ENCODE measurements at regions not wholly inside any gene's neighbourhood (a gene's known extent, or its start where the extent isn't known, plus 50 kb on each side); places are given as distances from the start of the nearest gene placed in this dataset.

DNA sequence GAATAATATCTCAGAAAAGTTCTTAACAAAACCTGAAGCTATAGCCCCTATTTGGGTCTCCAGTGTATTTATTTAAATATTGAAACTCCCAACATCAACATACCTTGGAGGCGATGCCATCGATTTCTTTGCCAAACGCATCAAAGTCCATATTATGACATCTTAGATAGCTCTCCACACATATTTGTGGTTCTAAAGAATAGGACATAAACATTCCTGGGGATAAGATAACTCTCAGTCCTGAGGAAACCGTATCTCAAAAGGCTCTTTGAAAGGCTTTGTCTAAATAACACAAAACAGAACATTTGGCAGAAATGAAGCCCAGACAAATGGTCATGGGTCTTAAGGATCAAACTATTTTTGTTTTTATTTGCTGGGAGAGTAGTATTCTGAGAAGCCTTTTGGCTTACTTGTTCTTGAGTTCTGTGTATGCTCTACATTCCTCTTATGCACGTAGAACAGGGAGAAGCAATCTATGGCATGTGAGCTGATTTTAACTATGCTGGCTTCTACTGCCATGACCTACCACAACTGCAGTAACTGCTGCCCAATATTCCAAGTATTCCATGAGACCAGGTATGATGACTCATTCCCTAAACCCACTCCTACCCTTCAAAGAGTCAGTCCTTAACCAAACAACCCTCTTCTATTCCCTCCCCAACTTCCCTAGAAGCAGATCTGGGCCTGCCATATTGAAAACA lies 279.0 kb upstream of the ZFHX3 start:
- no peak for DNase-seq

DNA sequence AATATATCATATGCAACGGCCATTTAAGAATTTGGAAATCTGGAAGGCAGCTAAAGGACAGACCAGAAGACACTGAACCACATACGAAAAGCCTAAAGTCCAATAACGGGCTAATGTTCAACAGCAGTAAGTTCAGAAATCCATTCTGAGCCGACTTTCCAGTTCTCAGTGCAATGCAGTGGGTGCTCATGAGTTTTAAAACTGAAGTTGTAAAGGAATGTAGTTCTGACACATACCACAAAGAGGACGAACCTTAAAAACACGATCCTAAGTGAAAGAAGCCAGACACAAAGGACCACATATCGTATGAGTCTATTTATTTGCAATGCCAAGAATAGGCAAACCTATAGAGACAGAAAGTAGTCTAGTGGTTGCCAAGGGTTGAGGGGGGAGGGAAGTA lies 278.3 kb upstream of the ZFHX3 start:
- DNase-seq, result no peak

DNA sequence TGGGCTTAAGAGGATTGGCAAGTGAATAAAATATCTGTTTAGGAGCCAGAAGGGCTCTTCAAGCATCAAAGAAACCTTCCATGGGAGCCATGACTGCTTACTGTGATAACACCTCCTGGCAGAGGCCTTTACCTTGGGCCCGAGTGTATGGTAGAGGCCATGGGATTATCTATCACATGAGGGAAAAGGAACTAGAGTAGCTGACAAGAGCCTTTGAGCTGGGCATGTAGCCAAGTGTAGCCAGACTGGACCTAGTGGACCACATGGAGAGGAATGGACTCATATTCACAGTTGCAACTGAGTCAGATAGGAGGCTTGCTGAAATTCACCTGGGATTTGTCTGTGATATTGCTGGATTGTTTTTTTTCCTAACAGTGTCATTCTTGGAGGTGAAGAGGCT lies 276.0 kb upstream of the ZFHX3 start:
- no peak for DNase-seq

DNA sequence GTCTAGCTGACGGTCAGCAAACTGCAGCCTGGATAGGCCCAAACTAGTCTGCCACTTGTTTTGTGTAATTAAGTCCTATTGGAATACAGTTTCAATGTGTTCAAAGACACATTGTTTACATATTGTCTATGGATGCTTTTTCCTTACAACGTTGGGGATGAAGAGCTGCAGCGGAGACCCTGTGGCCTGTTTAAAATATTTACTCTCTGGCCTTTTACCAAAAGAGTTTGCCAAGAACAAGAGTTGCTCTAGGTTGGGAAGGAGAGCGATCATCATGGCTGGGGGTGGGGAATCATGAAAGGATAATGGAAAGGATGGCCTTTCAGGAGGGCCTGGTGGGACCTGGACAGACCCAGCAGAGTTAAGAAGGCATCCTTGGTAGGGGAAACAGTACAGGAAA lies 274.9 kb upstream of the ZFHX3 start:
- DNase-seq, result no peak

DNA sequence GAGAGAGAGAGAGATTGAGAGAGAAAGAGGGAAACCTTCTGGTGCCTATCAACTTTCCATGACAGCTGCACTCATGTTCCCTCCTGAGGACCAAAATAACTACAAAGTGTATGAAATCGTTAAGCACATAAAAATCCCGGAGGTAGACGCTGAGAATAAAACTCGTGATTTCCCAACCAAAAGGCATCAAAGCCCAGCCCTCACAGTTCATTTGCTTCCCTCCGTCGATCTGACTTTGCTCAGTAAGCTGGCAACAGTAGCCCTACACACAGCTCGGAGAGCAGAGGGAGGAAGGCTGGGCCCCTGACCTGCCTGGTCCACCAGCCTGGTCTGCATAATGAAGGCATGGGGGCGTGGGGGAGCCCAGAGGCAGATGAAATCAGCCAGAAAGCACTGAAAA lies 273.9 kb upstream of the ZFHX3 start:
- no peak for DNase-seq

DNA sequence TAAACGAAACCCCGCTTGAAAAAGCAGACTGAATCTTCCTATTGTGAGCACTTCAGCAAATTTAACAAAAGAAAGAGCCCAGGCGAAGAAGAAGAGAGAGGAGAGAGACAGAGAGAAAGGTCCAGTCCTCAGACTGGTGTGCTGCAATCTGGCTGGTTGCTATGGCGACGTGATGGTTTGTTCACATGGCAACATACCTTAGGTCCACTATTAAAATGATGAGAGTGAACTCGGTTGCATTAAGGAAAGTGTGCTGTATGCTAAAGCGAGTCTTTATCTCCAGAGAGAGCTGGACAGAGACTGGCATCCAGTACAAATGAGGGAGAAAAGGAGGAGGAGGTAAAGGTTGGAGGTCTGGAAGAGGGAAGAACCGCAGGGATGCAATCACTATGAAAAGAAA lies 271.8 kb upstream of the ZFHX3 start:
- DNase-seq, result peak; percentile 35

DNA sequence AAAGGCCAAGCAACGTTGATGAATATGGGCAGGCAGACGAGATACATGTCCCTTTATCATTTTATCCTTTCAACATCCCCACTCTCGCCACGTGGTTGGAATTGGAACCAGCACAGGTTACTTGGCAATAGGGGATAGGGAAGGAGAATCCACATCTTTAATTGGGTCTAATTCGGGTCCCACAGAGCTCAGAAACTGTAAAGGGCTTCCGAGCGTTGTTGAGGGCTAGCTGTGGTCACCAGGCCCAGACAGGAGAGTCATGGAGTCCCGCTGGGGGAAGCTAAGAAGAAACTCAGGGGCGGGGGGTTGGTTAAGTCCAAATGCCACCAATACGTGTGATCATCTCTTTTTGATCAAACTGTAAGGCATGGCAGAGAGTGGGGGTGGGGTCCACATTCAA lies 271.3 kb upstream of the ZFHX3 start:
- DNase-seq, result no peak

DNA sequence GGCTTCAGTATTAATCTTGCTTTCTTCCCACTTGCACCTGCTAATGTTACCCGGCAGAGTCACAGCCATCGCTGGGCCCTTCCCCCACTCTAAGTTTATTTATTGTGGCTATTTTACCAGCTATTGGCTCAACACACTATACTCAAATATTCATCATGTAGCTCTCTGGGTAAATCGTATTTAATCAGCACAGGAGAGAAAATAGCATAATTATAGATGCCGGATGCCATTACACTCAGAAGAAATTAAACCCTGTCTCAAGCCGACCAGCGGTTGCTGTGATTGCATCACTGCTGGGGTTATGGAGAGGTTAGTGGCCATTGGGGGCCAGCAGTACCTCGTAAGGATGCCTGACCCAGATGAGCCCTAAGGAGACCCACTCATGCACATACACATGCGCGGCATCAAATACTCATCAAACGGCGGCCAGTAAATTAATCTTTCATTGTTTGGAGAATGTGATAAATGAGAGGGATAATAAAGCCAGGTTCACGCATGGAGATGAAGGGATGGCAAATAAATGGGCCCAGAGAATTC lies 269.5 kb upstream of the ZFHX3 start:
- DNase-seq, result no peak

DNA sequence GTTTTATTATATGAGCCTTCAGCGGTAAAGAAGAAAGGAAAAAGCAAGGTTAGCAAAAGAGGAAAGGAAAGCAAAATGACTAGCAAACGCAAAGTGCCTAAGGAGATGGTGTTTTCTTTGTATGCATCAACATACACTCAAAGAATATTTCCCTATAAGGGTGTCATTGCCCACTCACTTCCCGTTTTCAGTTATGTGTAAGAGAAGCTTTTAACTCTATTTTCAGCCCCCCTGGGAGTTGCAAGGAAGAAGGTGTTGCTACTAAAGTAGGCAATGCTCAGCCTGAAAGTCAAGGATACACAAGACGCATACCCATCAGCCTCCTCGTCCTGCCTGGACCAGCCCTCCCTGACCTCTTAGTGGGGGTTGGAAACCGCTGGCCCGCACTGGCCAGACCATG lies 267.7 kb upstream of the ZFHX3 start:
- no peak for DNase-seq

DNA sequence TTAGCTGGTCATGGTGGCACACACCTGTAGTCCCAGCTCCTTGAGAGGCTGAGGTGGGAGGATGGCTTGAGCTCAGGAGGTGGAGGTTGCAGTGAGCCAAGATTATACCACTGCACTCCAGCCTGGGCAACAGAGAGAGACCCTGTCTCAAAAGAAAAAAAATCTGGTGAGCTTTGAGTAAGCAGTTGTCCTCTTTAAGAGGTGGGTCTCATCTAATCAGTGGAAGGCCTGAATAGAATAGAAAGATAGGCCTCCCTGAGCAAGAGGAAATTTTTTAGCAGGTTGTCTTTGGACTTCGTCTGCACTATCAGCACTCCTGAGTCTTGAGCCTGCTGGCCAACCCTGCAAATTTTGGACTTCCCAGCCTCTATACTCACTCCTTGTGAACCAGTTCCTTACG lies 266.0 kb upstream of the ZFHX3 start:
- DNase-seq, result no peak

DNA sequence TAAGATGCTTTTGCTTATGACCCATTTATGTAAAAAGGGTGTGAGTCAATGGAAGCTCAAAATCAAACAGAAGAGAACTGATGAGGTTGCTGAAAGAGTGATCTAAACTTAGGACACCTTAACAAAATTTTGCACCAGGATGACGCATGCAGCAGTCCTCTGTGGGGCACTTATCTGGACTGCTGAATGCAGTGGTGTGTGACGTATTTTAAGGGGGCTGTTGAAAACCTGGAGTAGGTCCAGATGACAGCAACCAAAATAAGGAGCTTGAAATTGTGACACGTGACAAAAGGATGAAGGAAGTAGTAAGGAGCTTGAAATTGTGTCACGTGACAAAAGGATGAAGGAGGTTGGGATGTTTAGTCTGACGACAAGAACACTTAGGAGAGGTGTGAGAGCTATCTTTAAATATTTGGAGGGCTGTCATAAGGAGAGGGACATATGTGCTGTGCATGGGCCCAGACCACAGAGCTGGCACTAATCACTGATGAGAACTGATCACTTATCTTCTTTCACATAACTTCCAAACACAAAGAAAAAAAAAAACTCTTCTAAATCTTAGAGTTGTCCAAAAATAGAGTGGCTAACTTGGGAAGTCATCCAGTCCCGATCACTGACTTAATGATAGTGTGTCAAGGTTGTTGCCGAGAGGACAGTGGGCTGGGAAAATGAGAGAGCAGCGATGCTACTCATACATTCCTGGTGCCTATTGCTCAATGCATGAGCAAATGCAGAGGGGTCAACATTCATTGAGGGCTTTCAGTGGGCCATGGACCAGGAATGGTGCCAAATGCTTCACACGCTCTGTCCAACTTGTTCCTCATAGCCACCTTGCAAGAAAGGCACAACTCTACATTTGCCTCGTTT lies 264.2 kb upstream of the ZFHX3 start:
- no peak for DNase-seq

DNA sequence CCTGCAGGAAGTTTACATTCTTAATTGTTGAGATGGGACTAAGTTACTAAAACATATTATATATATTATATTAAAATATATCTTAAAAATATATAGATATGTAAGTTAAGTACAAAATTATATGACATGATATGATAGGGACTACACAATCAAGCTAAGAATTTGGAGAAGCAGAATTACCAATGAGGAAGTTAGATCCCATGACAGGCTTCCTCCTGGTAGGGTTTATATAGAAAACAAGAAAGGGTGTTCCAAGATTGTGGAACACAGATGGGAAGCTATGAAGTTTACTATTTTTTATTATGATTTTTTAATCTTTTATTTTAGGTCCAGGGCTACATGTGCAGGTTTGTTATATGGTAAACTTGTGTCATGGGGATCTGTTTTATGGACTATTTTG lies 260.8 kb upstream of the ZFHX3 start:
- no peak for DNase-seq

DNA sequence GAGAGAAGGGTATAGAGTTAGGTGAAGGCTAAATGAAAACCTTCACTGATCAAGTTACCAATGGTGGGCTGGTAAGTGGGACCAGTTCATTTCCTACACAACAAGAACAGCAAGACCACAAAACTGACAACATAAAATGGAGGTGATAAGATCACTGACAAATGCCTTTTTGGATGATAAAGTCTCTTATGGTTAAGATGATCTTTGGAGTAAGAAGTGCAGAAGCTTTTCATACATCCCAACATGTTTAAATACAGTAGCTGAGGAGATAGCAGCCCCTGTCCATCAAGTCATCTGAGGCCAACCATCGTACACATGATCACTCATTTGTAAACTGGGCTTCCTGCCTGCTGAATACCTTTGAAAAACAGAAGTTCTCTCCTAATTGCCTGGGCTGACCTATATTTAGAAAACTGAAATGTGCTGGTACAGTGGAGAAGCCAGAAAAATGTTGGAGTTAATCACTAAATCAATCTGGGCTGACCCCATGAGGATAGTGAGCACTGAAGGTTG lies 259.0 kb upstream of the ZFHX3 start:
- no peak for DNase-seq

DNA sequence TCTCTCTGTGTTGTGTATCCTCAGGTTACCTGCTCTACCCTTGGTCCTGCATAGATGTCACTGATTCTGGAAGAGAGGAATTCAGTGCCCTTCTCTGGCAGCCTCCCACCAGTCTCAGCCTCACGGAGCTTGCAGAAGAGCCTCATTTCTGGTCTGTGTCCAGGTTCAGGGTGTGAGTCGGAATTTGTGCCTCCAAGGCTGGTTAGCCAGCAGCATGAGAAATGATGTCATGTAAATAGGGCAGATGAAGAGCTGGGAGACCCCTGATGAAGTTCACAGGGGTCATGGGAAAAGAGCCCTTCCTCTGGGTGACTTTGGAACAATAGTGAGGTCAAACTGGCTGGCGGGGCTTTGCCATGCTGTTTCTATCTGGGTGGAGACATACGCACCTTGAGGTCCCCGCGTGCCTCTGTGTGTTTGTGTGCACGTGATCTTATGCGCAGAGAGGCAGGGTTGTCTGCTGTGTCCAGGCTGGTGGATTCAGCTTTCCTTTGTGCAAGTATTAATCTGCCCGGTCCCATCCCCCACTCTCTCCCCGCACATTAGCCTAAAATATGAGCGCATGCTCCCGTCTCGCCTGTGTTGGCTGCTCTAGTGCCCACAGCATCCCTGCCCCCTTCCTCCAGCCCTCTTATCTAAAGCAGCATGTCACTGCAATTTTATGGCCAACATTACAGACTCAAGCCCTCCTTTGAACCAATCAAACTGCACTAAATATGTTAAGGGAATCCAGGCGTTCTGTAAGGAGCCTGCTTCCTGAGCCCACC lies 256.3 kb upstream of the ZFHX3 start:
- no peak for DNase-seq

DNA sequence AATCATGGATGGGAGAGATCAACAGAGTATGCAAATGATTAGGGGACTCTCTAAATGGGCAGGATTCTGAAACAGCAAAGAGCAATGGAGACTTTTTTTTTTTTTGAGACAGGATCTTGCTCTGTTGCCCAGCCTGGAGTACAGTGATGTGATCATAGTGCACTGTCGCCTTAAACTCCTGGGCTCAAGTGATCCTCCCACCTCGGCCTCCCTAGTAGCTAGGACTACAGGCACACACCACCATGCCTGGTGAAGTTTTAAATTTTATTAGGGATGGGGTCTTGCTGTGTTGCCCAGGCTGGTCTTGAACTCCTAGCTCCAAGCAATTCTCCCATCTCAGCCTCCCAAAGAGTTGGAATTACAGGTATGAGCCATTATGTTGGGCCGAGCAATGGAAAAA lies 255.0 kb upstream of the ZFHX3 start:
- no peak for DNase-seq

DNA sequence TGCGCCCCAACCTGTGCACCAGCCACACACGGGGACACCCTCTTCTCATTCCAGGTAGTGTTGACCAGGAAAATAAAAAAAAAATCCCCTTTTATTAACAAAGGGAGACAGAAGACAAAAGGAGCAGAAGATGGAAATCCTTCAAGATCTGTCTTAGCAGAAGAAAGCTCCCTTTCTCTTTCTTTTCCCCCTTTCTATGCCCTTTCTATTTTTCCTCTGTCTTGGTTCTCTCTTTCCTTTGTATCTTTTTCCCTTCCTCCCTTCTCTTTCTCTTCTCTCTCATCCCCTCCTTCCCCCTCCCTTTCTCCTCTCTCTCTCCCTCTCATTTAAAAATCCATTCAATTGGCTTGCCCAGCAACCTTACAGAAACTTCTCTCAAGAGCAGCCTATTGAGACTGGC lies 254.1 kb upstream of the ZFHX3 start:
- no peak for DNase-seq

DNA sequence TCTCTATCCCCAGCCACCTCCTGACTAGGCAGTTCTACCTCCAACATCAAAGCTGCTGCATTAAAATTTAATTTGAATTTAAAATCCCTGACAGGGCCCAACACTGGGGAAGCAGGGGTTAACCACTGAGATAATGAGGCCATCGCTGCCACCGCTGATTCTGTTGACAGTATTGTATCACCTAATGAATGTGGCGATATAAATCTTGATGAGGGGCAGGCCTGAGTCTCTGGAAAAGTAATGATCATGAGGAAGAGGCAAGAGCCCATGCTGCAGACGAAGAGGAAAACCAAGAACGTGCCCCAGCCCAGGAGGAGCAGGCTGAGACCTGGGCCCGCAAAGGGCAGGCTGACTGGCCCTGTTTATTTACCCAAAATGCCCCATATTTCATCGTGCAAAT lies 251.4 kb upstream of the ZFHX3 start:
- DNase-seq, result no peak

DNA sequence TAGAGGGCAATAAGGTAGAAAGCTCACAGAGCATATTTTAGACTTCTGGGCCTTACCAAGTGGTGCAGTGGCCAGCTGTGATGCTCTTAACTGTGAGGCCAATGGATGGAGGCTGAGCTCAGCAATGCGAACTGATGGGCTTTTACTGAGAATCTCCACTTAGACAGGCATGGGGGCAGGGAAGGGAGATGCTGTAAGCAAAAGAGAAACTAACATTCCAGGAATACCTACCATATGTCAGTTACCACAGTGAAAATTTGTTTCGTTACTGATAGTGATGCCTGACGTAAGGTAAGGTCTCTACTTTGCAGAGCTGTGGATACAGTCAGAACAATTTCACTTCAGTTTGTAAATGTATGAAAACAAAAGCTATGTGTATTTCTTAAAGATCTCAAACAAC lies 250.6 kb upstream of the ZFHX3 start:
- DNase-seq, result no peak

DNA sequence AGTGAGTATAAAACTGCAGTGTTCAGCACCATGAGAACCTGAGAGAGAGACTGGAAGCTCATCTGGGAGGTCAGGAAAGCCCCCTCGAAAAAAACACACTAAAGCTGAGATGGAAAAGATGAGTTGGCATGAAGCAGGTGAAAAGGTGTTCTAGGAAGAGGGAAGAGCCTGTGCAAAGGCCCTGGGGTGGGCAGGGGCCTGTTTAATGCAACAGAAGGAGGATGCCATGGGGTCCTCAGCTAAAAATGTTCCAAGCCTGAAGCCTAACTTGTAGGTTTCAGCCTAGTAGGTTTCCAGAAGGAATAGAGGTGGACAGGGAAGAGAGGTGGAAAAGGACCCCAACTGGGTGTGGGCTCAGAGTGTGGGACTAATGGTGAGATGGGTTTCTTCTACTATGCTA lies 242.3 kb upstream of the ZFHX3 start:
- no peak for DNase-seq

DNA sequence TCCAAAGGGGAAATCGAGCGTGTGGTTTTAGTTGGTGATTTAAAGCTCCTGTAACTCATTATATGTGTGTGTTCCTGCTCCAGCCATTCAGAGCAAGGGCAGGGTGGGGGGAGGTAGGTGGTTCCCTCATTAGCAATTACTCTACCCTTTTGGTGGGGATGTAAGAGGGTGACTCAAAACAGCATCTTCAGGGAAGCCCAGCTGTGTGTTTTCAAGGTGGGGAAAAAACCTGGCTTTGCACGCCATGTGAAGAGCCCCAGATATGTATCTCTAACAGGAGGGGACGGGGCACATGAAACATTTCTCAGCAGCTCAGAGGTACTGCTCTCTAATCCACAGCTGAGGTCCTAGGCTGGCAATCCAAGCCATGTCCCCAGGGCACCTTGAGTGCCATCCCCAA lies 241.3 kb upstream of the ZFHX3 start:
- no peak for DNase-seq

DNA sequence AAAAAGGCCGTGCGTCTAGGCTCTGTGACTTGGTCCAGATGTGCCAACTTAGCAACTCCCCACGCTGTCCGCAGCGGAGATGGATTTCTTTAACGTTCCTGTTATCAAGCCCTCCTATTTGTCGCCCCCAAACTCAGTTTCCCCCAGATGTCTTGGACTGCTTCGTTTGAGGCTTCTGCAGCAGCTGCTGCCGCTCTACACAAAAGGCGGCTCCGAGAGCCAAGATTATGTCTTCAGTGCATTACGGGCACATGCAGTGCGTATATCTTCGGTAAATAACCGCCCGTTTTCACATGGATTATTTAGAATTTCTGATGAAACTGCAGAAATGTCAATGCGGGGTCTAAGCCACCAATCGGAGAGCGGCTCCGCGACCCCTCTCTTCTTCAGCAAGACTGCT lies 240.6 kb upstream of the ZFHX3 start:
- no peak for DNase-seq

DNA sequence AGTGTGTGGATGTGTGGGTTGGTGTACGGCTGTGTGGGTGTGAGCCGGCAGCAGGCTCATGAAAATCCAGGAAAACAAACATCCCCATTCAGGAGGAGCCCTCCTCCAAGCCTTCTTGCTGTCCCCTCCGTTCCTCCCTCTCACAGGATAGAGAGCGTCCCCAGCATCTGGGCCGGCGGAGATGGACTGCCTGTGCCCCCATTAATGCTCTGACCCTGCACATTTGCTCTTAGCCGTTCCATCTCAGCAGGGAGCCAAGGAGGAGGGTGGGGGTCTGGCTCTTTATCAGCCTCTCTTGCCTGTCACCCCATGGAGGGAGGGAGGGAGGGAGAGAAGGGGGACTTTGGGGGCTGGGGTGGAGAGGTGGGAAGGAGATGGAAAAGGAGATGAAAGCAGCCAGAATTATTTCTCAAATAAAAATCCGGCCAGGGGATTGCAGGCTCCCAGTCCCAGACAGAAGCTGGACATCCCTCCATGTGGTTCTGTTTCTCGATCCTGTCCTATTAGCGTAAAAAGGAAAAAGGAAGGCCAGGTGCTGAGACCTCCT lies 240.0 kb upstream of the ZFHX3 start:
- no peak for DNase-seq

All from COR-L47 (cell line).